Neural progenitor cell (in vitro differentiated cells): ENCODE measurements at regions not wholly inside any gene's neighbourhood (a gene's known extent, or its start where the extent isn't known, plus 50 kb on each side); places are given as distances from the start of the nearest gene placed in this dataset.
"Not testable (repeated sequence)": the region's sequence is repeated elsewhere in the genome, so short reads cannot be mapped to it uniquely, and the experiment has no call there.

ENCODE experiments used
- DNase-seq: peaks from one replicate; pipeline ENCODE4 v3.0.0-alpha.2; 2016; ENCODE audit warnings: low spot score
- H2AFZ ChIP-seq: fragments of 200-600 bp; sonication (generic); replicated peaks from 2 replicates; pipeline ENCODE4 v1.6.1; 2016; ENCODE audit warnings: antibody characterized with exemption
- H3F3A ChIP-seq: fragments of 200-600 bp; sonication (generic); 2 replicates; pipeline ENCODE4 v1.6.1; 2016; ENCODE audit warnings: antibody characterized with exemption, low read depth
- H3K27ac ChIP-seq: fragments of 200-600 bp; sonication (generic); 2 replicates; pipeline ENCODE4 v1.5.1; 2016; ENCODE audit warnings: mild to moderate bottlenecking
- H3K27me3 ChIP-seq: fragments of 200-600 bp; sonication (generic); 2 replicates; pipeline ENCODE4 v1.6.1; 2016; ENCODE audit warnings: mild to moderate bottlenecking, moderate library complexity
- H3K36me3 ChIP-seq: fragments of 200-600 bp; sonication (generic); 2 replicates; pipeline ENCODE4 v1.5.1; 2016
- H3K4me1 ChIP-seq: fragments of 200-600 bp; sonication (generic); 2 replicates; pipeline ENCODE4 v1.6.1; 2016; ENCODE audit warnings: mixed run types
- H3K4me2 ChIP-seq: fragments of 200-600 bp; sonication (generic); 2 replicates; pipeline ENCODE4 v1.6.1; 2016
- H3K4me3 ChIP-seq: fragments of 200-600 bp; sonication (generic); 2 replicates; pipeline ENCODE4 v1.5.1; 2016
- H3K79me2 ChIP-seq: fragments of 200-600 bp; sonication (generic); 2 replicates; pipeline ENCODE4 v1.6.1; 2016; ENCODE audit warnings: low read depth
- H3K9ac ChIP-seq: fragments of 200-600 bp; sonication (generic); 2 replicates; pipeline ENCODE4 v1.6.1; 2016
- H3K9me3 ChIP-seq: fragments of 200-600 bp; sonication (generic); 2 replicates; pipeline ENCODE4 v1.5.1; 2016; ENCODE audit warnings: low read depth
- H4K20me1 ChIP-seq: fragments of 200-600 bp; sonication (generic); 2 replicates; pipeline ENCODE4 v1.6.1; 2016; ENCODE audit warnings: low read depth
- H3K27ac Mint-ChIP-seq: 3 replicates; pipeline ENCODE4 v1.8.0; 2021; ENCODE audit warnings: mixed read lengths
- H3K27me3 Mint-ChIP-seq: 2 replicates; pipeline ENCODE4 v1.8.0; 2022; ENCODE audit warnings: low read depth, mild to moderate bottlenecking, inconsistent platforms, moderate library complexity, mixed read lengths; ENCODE audit not compliant: insufficient read depth
- H3K36me3 Mint-ChIP-seq: 3 replicates; pipeline ENCODE4 v1.8.0; 2021; ENCODE audit warnings: mixed read lengths
- H3K4me1 Mint-ChIP-seq: 3 replicates; pipeline ENCODE4 v1.8.0; 2021; ENCODE audit warnings: mixed read lengths
- H3K4me3 Mint-ChIP-seq: 3 replicates; pipeline ENCODE4 v1.8.0; 2021; ENCODE audit warnings: mild to moderate bottlenecking, moderate library complexity, mixed read lengths
- H3K9me3 Mint-ChIP-seq: 3 replicates; pipeline ENCODE4 v1.8.0; 2020; ENCODE audit warnings: mixed read lengths
- EZH2 ChIP-seq: fragments of 200-600 bp; sonication (generic); IDR thresholded peaks from 2 replicates; pipeline ENCODE4 v1.6.1; 2017; ENCODE audit warnings: antibody characterized with exemption, mild to moderate bottlenecking, moderate library complexity
- EZH2phosphoT487 ChIP-seq: fragments of 200-600 bp; sonication (generic); IDR thresholded peaks from 2 replicates; pipeline ENCODE4 v1.6.1; 2017; ENCODE audit warnings: antibody characterized with exemption
- TF ChIP-seq, protein P1 (sequence below): fragments of 200-600 bp; sonication (generic); IDR thresholded peaks from 2 replicates; pipeline ENCODE4 v1.5.1; 2017; ENCODE audit warnings: antibody characterized with exemption, mild to moderate bottlenecking

GRCh38 chr14:105687171-105688022, 161.0 kb downstream of the TMEM121 start:
- not testable (repeated sequence) for H3K79me2 ChIP-seq, H2AFZ ChIP-seq, H3K4me3 Mint-ChIP-seq, H3K9ac ChIP-seq, H3F3A ChIP-seq, H4K20me1 ChIP-seq, H3K4me1 ChIP-seq, H3K27ac ChIP-seq, H3K36me3 ChIP-seq, H3K36me3 Mint-ChIP-seq, H3K4me3 ChIP-seq, H3K9me3 ChIP-seq, H3K27me3 ChIP-seq, DNase-seq, H3K27ac Mint-ChIP-seq, H3K4me2 ChIP-seq, H3K4me1 Mint-ChIP-seq
- H3K27me3 Mint-ChIP-seq: peaks cover 12% of the 10 kb centered on the region
- peaks cover 46% of the 10 kb centered on the region for H3K9me3 Mint-ChIP-seq

DNA sequence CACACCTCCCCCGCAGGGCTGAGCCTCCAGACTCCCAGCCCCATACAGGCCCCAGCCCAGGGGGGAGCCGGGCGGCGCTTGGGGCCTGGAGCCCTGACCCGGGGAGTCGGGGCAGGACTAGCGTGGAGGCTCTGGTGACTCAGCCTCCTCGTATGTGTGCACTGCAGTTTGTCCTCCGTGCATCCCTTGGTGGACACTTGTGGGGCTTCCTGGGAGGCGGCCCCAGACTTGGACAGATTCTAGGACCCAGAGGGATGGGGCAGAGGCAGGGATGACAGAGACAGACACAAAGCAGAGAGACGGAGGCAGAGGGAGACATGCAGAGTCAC, 161.6 kb downstream of the TMEM121 start:
- not testable (repeated sequence) for H3K4me1 Mint-ChIP-seq, H3K79me2 ChIP-seq, H3K27ac ChIP-seq, DNase-seq, H3K4me3 Mint-ChIP-seq, H3K4me2 ChIP-seq, H3K4me3 ChIP-seq, H3K27me3 ChIP-seq, H3K4me1 ChIP-seq, H3K27ac Mint-ChIP-seq, H4K20me1 ChIP-seq, H2AFZ ChIP-seq, H3K9ac ChIP-seq, H3K9me3 ChIP-seq, H3K36me3 ChIP-seq, H3F3A ChIP-seq, H3K36me3 Mint-ChIP-seq
- Mint-ChIP-seq H3K9me3 (peaks cover 44% of the 10 kb centered on the region), H3K27me3 (peaks cover 12% of the 10 kb centered on the region)

DNA sequence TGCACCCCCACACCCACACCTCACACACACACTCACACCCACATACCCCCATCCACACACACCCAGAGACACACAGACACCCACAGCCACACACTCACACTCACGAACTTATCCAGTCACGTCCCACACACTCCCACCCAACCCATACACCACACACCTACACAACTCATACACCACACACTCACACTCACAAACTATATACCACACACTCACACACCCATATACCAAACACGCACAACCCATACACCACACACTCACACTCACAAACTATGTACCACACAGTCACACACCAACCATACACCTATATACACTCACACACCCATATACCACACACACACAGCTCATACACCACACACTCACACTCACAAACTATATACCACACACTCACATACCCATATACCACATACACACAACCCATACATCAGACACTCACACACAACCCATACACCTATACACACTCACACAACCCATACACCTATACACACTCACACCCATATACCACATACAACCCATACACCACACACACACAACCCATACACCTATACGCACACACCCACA, 162.4 kb downstream of the TMEM121 start:
- peaks cover 12% of the 10 kb centered on the region for H3F3A ChIP-seq
- not testable (repeated sequence) for H3K9me3 ChIP-seq, H3K36me3 ChIP-seq, H3K27ac Mint-ChIP-seq, H3K9ac ChIP-seq, H4K20me1 ChIP-seq, H3K79me2 ChIP-seq, H3K27ac ChIP-seq, H3K4me1 ChIP-seq, H3K27me3 ChIP-seq, H3K4me3 Mint-ChIP-seq, H3K4me3 ChIP-seq, H2AFZ ChIP-seq, H3K4me1 Mint-ChIP-seq, H3K4me2 ChIP-seq, DNase-seq, H3K36me3 Mint-ChIP-seq
- H3K9me3 Mint-ChIP-seq: peaks cover 46% of the 10 kb centered on the region
- peaks cover 13% of the 10 kb centered on the region for H3K27me3 Mint-ChIP-seq

GRCh38 chr14:105689722-105690121, 163.3 kb downstream of the TMEM121 start:
- Histone ChIP-seq H3K9ac (no peak overlapping the region), H3K4me2 (no peak overlapping the region), H3K9me3 (peaks cover 11% of the 10 kb centered on the region), H3K36me3 (no peaks in the 10 kb centered on the region), H3K27ac (no peak overlapping the region), H2AFZ (no peak overlapping the region), H4K20me1 (no peaks in the 10 kb centered on the region), H3K4me1 (no peaks in the 10 kb centered on the region), H3K27me3 (no peaks in the 10 kb centered on the region), H3K4me3 (no peak overlapping the region), H3F3A (peaks cover 21% of the 10 kb centered on the region), H3K79me2 (no peaks in the 10 kb centered on the region)
- Mint-ChIP-seq H3K4me3 (no peak overlapping the region), H3K27me3 (peaks cover 20% of the 10 kb centered on the region), H3K4me1 (no peaks in the 10 kb centered on the region), H3K9me3 (peaks cover 53% of the 10 kb centered on the region), H3K27ac (no peak overlapping the region), H3K36me3 (peaks cover 5% of the 10 kb centered on the region)
- TF ChIP-seq, protein P1, sequence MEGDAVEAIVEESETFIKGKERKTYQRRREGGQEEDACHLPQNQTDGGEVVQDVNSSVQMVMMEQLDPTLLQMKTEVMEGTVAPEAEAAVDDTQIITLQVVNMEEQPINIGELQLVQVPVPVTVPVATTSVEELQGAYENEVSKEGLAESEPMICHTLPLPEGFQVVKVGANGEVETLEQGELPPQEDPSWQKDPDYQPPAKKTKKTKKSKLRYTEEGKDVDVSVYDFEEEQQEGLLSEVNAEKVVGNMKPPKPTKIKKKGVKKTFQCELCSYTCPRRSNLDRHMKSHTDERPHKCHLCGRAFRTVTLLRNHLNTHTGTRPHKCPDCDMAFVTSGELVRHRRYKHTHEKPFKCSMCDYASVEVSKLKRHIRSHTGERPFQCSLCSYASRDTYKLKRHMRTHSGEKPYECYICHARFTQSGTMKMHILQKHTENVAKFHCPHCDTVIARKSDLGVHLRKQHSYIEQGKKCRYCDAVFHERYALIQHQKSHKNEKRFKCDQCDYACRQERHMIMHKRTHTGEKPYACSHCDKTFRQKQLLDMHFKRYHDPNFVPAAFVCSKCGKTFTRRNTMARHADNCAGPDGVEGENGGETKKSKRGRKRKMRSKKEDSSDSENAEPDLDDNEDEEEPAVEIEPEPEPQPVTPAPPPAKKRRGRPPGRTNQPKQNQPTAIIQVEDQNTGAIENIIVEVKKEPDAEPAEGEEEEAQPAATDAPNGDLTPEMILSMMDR: no peak
- no peak for TF ChIP-seq EZH2
- no peak for TF ChIP-seq EZH2phosphoT487
- DNase-seq: no peak

GRCh38 chr14:105690671-105691070, 164.3 kb downstream of the TMEM121 start:
- Histone ChIP-seq H3F3A (peaks cover 26% of the 10 kb centered on the region), H3K36me3 (no peaks in the 10 kb centered on the region), H3K79me2 (no peaks in the 10 kb centered on the region), H3K4me1 (no peaks in the 10 kb centered on the region), H3K9ac (no peak overlapping the region), H3K4me3 (no peak overlapping the region), H4K20me1 (no peaks in the 10 kb centered on the region), H3K27ac (no peak overlapping the region), H3K9me3 (peaks cover 16% of the 10 kb centered on the region), H2AFZ (no peak overlapping the region), H3K27me3 (no peaks in the 10 kb centered on the region), H3K4me2 (no peak overlapping the region)
- H3K9me3 Mint-ChIP-seq: peaks cover 55% of the 10 kb centered on the region
- no peak for DNase-seq
- TF ChIP-seq EZH2: no peak
- no peak for TF ChIP-seq EZH2phosphoT487
- TF ChIP-seq, protein P1: no peak
- H3K36me3 Mint-ChIP-seq: peaks cover 3% of the 10 kb centered on the region
- no peak overlapping the region for H3K4me3 Mint-ChIP-seq
- no peak overlapping the region for H3K27ac Mint-ChIP-seq
- H3K27me3 Mint-ChIP-seq: peaks cover 22% of the 10 kb centered on the region
- H3K4me1 Mint-ChIP-seq: no peaks in the 10 kb centered on the region

DNA sequence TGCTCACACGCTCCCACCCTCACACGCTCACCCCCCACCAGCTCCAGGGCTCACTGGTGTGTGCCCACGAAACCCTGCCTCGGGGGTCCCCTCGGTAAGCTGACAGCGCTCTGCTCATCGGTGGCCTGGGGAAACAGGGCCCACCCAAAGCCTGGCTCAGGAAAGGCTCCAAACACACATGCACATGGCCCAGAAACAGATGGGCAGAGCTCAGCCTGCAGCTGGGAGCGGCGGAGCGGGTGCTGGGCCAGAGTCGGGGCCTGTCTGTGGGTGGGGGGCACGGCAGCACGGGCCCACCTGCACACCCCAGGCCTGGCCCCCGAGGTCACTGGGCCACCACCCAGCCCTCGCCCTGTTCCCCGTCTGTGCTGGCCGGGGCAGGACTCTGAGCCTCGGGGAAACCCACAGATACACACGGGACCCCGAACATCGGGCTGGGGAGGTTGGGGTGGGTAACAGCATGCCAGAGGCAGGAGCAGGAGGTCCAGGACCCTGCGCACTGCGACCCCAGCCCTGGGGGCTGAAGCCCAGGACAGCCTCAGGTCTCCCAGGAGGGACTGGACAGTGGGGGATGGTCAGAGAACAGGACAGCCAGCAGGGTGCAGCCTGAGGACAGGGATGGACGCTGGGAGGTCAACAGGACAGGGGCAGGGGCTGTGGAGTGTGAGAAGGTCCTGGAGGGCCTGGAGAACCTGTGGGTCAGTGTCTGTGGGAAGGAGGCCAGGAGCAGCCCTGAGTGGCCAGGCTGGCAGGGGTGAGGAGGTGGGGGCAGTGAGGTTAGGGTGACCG, 165.1 kb downstream of the TMEM121 start:
- Histone ChIP-seq H3F3A (peaks cover 26% of the 10 kb centered on the region), H3K9me3 (peaks cover 16% of the 10 kb centered on the region)
- H3K27ac Mint-ChIP-seq, DNase-seq, H3K4me1 ChIP-seq, H3K4me2 ChIP-seq, H4K20me1 ChIP-seq, H3K27me3 ChIP-seq, H3K36me3 ChIP-seq, H2AFZ ChIP-seq, H3K4me3 Mint-ChIP-seq, H3K4me3 ChIP-seq, H3K36me3 Mint-ChIP-seq, H3K4me1 Mint-ChIP-seq, H3K79me2 ChIP-seq, H3K9ac ChIP-seq, H3K27ac ChIP-seq: not testable (repeated sequence)
- peaks cover 55% of the 10 kb centered on the region for H3K9me3 Mint-ChIP-seq
- H3K27me3 Mint-ChIP-seq: peaks cover 22% of the 10 kb centered on the region
